ENCODE measurements at regions not wholly inside any gene's neighbourhood (a gene's known extent, or its start where the extent isn't known, plus 50 kb on each side); places are given as distances from the start of the nearest gene placed in this dataset.

- TF ChIP-seq CTCF (IDR thresholded peaks at IDR 0.05; ENCODE audit: low read depth, low read length, missing input control) (no peak), YY1 (IDR thresholded peaks at IDR 0.05) (no peak), ZBTB33 (IDR thresholded peaks at IDR 0.05) (no peak), TAF1 (conservative IDR thresholded peaks at IDR 0.05) (no peak), REST (IDR thresholded peaks at IDR 0.05) (no peak), SP1 (IDR thresholded peaks at IDR 0.05) (no peak), RAD21 (IDR thresholded peaks at IDR 0.05) (no peak), JUND (IDR thresholded peaks at IDR 0.05) (no peak), ATF3 (IDR thresholded peaks at IDR 0.05) (no peak), MAX (IDR thresholded peaks at IDR 0.05) (no peak), EGR1 (IDR thresholded peaks at IDR 0.05; ENCODE audit: low read depth in 2 of 2) (no peak)
Measured at GRCh38 chrX:68989456-68989855, 160.6 kb downstream of the EFNB1 start.

All from liver (tissue), 3 donors.